ENCODE measurements at regions not wholly inside any gene's neighbourhood (a gene's known extent, or its start where the extent isn't known, plus 50 kb on each side); places are given as distances from the start of the nearest gene placed in this dataset.
A peak's percentile ranks its signal among the peaks of the same experiment; 100 is the strongest.

DNA sequence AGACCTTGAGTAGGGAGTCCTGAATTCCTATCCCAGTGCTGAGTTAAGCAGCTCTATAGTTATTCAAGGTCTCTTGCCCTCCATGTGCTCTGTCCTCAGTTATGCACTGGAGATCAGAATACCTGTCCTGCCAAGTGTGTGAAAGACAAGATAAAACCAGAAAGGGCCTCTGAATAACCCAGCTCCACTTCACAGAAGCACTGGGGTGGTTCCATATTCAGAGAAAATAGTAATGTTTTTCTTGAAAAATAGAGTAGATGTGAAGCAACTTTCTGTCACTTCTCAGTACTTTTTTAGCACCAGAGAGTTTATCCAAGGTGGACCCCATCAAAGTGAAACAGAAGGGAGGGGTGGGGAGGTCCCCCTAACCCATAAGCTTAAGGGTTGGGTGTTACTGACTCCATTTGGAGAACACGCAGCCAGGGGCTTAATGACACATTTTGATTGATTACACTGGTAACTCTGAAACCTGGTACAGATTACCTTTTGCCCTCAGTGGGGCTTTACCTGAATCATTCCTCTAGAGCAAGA lies 509.8 kb upstream of the JARID2 start:
- WGBS (ENCODE audit: insufficient coverage) = 82% methylated on average over 1 of the region's 1 CpG
- Mint-ChIP-seq H3K9me3 (peaks cover 2 to 3% of the 10 kb centered on the region in 2 donors), H3K4me3 (no peak overlapping the region), H3K4me1 (peaks cover 70 to 72% of the 10 kb centered on the region in 2 donors), H3K27ac (peak overlapping the region; percentile 34 to 79), H3K27me3 (ENCODE audit: low read depth in 2 of 2) (peaks cover 0 to 5% of the 10 kb centered on the region in 2 donors), H3K36me3 (peaks cover 14% of the 10 kb centered on the region)
- Histone ChIP-seq H3K27me3 (ENCODE audit: control insufficient read depth, insufficient read depth, low read length) (no peaks in the 10 kb centered on the region), H3K4me3 (ENCODE audit: low read length) (no peak overlapping the region), H3K9me3 (ENCODE audit: control insufficient read depth, insufficient read depth, low read length) (peaks cover 5% of the 10 kb centered on the region), H3K36me3 (ENCODE audit: control insufficient read depth, insufficient read depth, low read length) (no peaks in the 10 kb centered on the region), H3K4me1 (ENCODE audit: control insufficient read depth, insufficient read depth, low read length) (peaks cover 46% of the 10 kb centered on the region), H3K27ac (ENCODE audit: low read length) (no peak overlapping the region)
- intact Hi-C loops (cut with micrococcal nuclease) = loop anchor here (1.0 to 2.0 kb wide), 2 partner anchors 19 to 75 kb away; no protein-coding TSS in a partner anchor
- TF ChIP-seq, protein P1, sequence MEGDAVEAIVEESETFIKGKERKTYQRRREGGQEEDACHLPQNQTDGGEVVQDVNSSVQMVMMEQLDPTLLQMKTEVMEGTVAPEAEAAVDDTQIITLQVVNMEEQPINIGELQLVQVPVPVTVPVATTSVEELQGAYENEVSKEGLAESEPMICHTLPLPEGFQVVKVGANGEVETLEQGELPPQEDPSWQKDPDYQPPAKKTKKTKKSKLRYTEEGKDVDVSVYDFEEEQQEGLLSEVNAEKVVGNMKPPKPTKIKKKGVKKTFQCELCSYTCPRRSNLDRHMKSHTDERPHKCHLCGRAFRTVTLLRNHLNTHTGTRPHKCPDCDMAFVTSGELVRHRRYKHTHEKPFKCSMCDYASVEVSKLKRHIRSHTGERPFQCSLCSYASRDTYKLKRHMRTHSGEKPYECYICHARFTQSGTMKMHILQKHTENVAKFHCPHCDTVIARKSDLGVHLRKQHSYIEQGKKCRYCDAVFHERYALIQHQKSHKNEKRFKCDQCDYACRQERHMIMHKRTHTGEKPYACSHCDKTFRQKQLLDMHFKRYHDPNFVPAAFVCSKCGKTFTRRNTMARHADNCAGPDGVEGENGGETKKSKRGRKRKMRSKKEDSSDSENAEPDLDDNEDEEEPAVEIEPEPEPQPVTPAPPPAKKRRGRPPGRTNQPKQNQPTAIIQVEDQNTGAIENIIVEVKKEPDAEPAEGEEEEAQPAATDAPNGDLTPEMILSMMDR (IDR thresholded peaks at IDR 0.05) = no peak
- ATAC-seq = no peak
- DNase-seq = no peak

DNA sequence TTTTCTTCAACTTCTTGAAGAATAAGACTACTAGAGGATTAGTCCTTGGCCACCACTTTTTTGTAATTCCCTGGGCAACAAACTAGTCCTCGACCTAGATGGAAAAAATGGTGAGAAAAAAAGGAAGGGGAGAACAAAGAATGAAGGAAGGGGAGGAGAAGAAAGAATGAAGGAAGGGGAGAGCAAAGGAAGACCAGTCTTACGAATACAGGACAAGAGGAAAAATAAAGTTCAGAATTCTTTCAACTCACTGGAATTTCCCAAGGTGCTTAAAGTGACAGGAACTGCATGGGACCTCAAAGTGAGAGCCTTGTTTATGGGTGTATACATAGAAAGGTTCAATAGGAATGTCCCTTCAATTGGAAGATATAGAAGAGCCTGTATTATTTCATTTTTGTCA lies 509.3 kb upstream of the JARID2 start:
- H3K36me3 Mint-ChIP-seq = peaks cover 14% of the 10 kb centered on the region
- ATAC-seq = no peak
- H3K9me3 Mint-ChIP-seq = peaks cover 2 to 3% of the 10 kb centered on the region in 2 donors
- Histone ChIP-seq H3K4me1 (ENCODE audit: control insufficient read depth, insufficient read depth, low read length) (peaks cover 43% of the 10 kb centered on the region), H3K9me3 (ENCODE audit: control insufficient read depth, insufficient read depth, low read length) (peaks cover 5% of the 10 kb centered on the region), H3K27me3 (ENCODE audit: control insufficient read depth, insufficient read depth, low read length) (no peaks in the 10 kb centered on the region), H3K27ac (ENCODE audit: low read length) (no peak overlapping the region), H3K36me3 (ENCODE audit: control insufficient read depth, insufficient read depth, low read length) (no peaks in the 10 kb centered on the region), H3K4me3 (ENCODE audit: low read length) (no peak overlapping the region)
- no peak for DNase-seq
- H3K27me3 Mint-ChIP-seq (ENCODE audit: low read depth in 2 of 2) = peaks cover 0 to 5% of the 10 kb centered on the region in 2 donors
- TF ChIP-seq, protein P1 (IDR thresholded peaks at IDR 0.05) = no peak
- WGBS (ENCODE audit: insufficient coverage) = 88% methylated on average over 2 of the region's 2 CpGs
- no peak overlapping the region for H3K4me3 Mint-ChIP-seq
- peak overlapping the region in 1 of 2 donors; percentile 79 for H3K27ac Mint-ChIP-seq
- intact Hi-C loops (cut with micrococcal nuclease) = no loop called here
- peaks cover 65 to 68% of the 10 kb centered on the region in 2 donors for H3K4me1 Mint-ChIP-seq

DNA sequence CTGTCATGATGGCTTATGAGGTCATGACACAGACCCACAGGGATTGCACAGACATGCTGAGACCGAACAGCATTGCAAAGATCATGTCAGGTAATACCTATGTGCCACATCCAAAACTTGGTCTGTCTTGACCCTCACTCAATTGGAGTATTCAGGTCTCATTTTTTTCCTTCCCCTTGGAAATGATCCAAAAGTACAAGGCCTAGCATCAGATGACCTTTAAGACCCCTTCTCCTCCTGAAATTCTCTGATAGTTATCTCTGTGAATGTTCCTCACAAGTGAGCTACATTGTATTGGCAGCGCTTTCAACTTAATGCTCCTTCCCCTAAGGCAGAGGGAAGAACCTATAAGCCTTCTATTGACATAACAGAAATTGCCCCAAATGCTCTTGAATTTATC lies 507.4 kb upstream of the JARID2 start:
- Mint-ChIP-seq H3K27me3 (ENCODE audit: low read depth in 2 of 2) (peaks cover 5 to 6% of the 10 kb centered on the region in 2 donors), H3K36me3 (peaks cover 12% of the 10 kb centered on the region), H3K4me3 (no peak overlapping the region), H3K9me3 (peaks cover 2 to 3% of the 10 kb centered on the region in 2 donors), H3K27ac (peak overlapping the region in 1 of 2 donors; percentile 59), H3K4me1 (peaks cover 51 to 53% of the 10 kb centered on the region in 2 donors)
- Histone ChIP-seq H3K4me3 (ENCODE audit: low read length) (no peak overlapping the region), H3K27ac (ENCODE audit: low read length) (no peak overlapping the region), H3K36me3 (ENCODE audit: control insufficient read depth, insufficient read depth, low read length) (no peaks in the 10 kb centered on the region), H3K4me1 (ENCODE audit: control insufficient read depth, insufficient read depth, low read length) (peaks cover 33% of the 10 kb centered on the region), H3K9me3 (ENCODE audit: control insufficient read depth, insufficient read depth, low read length) (peaks cover 5% of the 10 kb centered on the region), H3K27me3 (ENCODE audit: control insufficient read depth, insufficient read depth, low read length) (no peaks in the 10 kb centered on the region)
- DNase-seq (no peak), ATAC-seq (no peak)
- intact Hi-C loops (cut with micrococcal nuclease) = no loop called here
- TF ChIP-seq, protein P1 (IDR thresholded peaks at IDR 0.05) = no peak
- WGBS (ENCODE audit: insufficient coverage) = 87% methylated on average over 2 of the region's 2 CpGs

DNA sequence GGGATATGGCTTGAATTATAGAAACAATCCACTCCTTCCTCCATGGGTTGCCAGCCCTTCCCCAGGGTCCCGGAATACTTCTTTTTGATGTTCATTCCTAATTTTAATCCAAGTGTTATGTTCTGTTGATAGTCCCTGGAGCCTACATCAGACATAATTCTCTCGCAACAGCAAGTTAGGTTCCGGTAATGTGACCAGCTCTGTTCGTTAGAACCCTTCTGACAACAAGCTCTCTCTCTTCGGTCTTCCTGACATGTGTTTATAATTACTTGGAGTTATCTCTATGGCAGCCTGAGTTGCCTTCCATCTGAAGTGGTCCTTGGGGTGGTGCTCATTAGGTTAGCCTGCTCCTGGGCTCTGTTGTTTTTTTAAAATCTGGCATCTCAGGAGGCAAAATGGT lies 506.9 kb upstream of the JARID2 start:
- peaks cover 4% of the 10 kb centered on the region for H3K9me3 ChIP-seq (ENCODE audit: control insufficient read depth, insufficient read depth, low read length)
- Mint-ChIP-seq H3K27ac (peak overlapping the region in 1 of 2 donors; percentile 59), H3K4me1 (peaks cover 46 to 53% of the 10 kb centered on the region in 2 donors), H3K4me3 (no peak overlapping the region), H3K27me3 (ENCODE audit: low read depth in 2 of 2) (peaks cover 6% of the 10 kb centered on the region in 2 donors), H3K9me3 (peaks cover under 1 to 3% of the 10 kb centered on the region in 2 donors), H3K36me3 (peaks cover 8% of the 10 kb centered on the region)
- H3K36me3 ChIP-seq (ENCODE audit: control insufficient read depth, insufficient read depth, low read length) = no peaks in the 10 kb centered on the region
- H3K4me1 ChIP-seq (ENCODE audit: control insufficient read depth, insufficient read depth, low read length) = peaks cover 32% of the 10 kb centered on the region
- TF ChIP-seq, protein P1 (IDR thresholded peaks at IDR 0.05) = no peak
- no peak for DNase-seq
- H3K27me3 ChIP-seq (ENCODE audit: control insufficient read depth, insufficient read depth, low read length) = no peaks in the 10 kb centered on the region
- no peak overlapping the region for H3K27ac ChIP-seq (ENCODE audit: low read length)
- intact Hi-C loops (cut with micrococcal nuclease) = no loop called here
- ATAC-seq = no peak
- WGBS (ENCODE audit: insufficient coverage) = 58% methylated on average over 5 of the region's 5 CpGs
- no peak overlapping the region for H3K4me3 ChIP-seq (ENCODE audit: low read length)
